SK-N-SH (cell line): ENCODE measurements at regions not wholly inside any gene's neighbourhood (a gene's known extent, or its start where the extent isn't known, plus 50 kb on each side); places are given as distances from the start of the nearest gene placed in this dataset.

Experiments
- CTCF ChIA-PET: fragments of 300-600, 350-600 bp; formaldehyde crosslinking; extraction: SDS; loops from one replicate; lab custom pipeline; 2021; lab: Yijun Ruan, JAX
- POLR2A ChIA-PET: fragments of 350-600 bp; sonication (Branson Sonifier 250); formaldehyde crosslinking; extraction: SDS; loops from one replicate; lab custom pipeline; 2020; ENCODE audit warnings: antibody characterized with exemption, inconsistent platforms; lab: Yijun Ruan, JAX
- DNase-seq: peaks from one replicate; pipeline ENCODE4 v3.0.0; 2012
- H2AFZ ChIP-seq: fragments of 200-600 bp; sonication (generic); 2 replicates; pipeline ENCODE4 v1.8.1; 2016; ENCODE audit warnings: antibody characterized with exemption, mild to moderate bottlenecking, low read depth
- H3F3A ChIP-seq: fragments of 200-600 bp; sonication (generic); replicated peaks from 2 replicates; pipeline ENCODE3; 2016; ENCODE audit warnings: antibody characterized with exemption, mild to moderate bottlenecking; ENCODE audit not compliant: insufficient read depth
- H3K27ac ChIP-seq, 2 experiments: fragments of 200-500 bp in 1 of 2; fragments of 200-600 bp in 1 of 2; sonication (Bioruptor generic) in 1 of 2; sonication (generic), shearing (Covaris generic) in 1 of 2; 2 replicates each; pipeline versions ENCODE4 v1.5.1 to v1.6.1; 2014 to 2016; ENCODE audit warnings: low read depth in 2 of 2, inconsistent platforms in 1 of 2, low read length in 1 of 2, mild to moderate bottlenecking in 1 of 2, mixed read lengths in 1 of 2
- H3K27me3 ChIP-seq: fragments of 200-600 bp; sonication (generic), shearing (Covaris generic); 2 replicates; pipeline ENCODE4 v1.6.1; 2016; ENCODE audit warnings: mixed run types; ENCODE audit not compliant: insufficient read depth
- H3K36me3 ChIP-seq, 2 experiments: fragments of 200-500 bp in 1 of 2; fragments of 200-600 bp in 1 of 2; sonication (Bioruptor generic) in 1 of 2; sonication (generic) in 1 of 2; replicated peaks in 1 of 2; 2 replicates each; pipeline versions ENCODE3 to v1.5.1; 2014 to 2016; ENCODE audit warnings: low read length in 1 of 2, mild to moderate bottlenecking in 1 of 2; ENCODE audit not compliant: insufficient read depth in 2 of 2, control insufficient read depth in 1 of 2
- H3K4me1 ChIP-seq, 2 experiments: fragments of 200-500 bp in 1 of 2; fragments of 200-600 bp in 1 of 2; sonication (Bioruptor generic) in 1 of 2; sonication (generic), shearing (Covaris generic) in 1 of 2; 2 replicates each; pipeline versions ENCODE4 v1.5.1 to v1.6.1; 2014 to 2016; ENCODE audit warnings: low read depth in 1 of 2, low read length in 1 of 2, mixed run types in 1 of 2; ENCODE audit not compliant: insufficient read depth in 2 of 2, control insufficient read depth in 1 of 2
- H3K4me2 ChIP-seq: fragments of 200-600 bp; sonication (generic), shearing (Covaris generic); 2 replicates; pipeline ENCODE4 v1.6.1; 2017; ENCODE audit warnings: mixed run types
- H3K4me3 ChIP-seq, 2 experiments: fragments of 200-500 bp in 1 of 2; fragments of 200-600 bp in 1 of 2; sonication (Bioruptor generic) in 1 of 2; sonication (generic), shearing (Covaris generic) in 1 of 2; 2 replicates each; pipeline versions ENCODE4 v1.5.1 to v1.8.1; 2014 to 2016; ENCODE audit warnings: low read depth in 2 of 2, inconsistent platforms in 1 of 2, low read length in 1 of 2, mild to moderate bottlenecking in 1 of 2, mixed read lengths in 1 of 2, moderate library complexity in 1 of 2
- H3K79me2 ChIP-seq: fragments of 200-600 bp; sonication (generic); 2 replicates; pipeline ENCODE4 v1.8.1; 2017; ENCODE audit warnings: mild to moderate bottlenecking; ENCODE audit not compliant: insufficient read depth
- H3K9ac ChIP-seq: fragments of 200-600 bp; sonication (generic); 2 replicates; pipeline ENCODE4 v1.6.1; 2017; ENCODE audit warnings: mixed run types
- H3K9me2 ChIP-seq: fragments of 200-600 bp; sonication (generic); 2 replicates; pipeline ENCODE4 v1.6.1; 2017; ENCODE audit warnings: mixed run types
- H3K9me3 ChIP-seq: fragments of 200-600 bp; sonication (generic); 2 replicates; pipeline ENCODE4 v1.6.1; 2017; ENCODE audit warnings: mixed run types, mild to moderate bottlenecking, moderate library complexity
- H4K20me1 ChIP-seq: fragments of 200-600 bp; sonication (generic); 2 replicates; pipeline ENCODE4 v1.6.1; 2017; ENCODE audit warnings: mild to moderate bottlenecking, mixed run types; ENCODE audit not compliant: insufficient read depth
- CHD2 ChIP-seq: fragments of 150-350 bp; IDR thresholded peaks from 2 replicates; pipeline ENCODE4 v1.6.1; 2018; ENCODE audit warnings: low read length; ENCODE audit not compliant: partially characterized antibody
- ELF1 ChIP-seq: IDR thresholded peaks from 2 replicates; pipeline ENCODE4 v1.4.0; 2012
- EP300 ChIP-seq, 2 experiments: IDR thresholded peaks; 2 replicates each; pipeline versions ENCODE4 v1.4.0 to v1.6.1; 2012; ENCODE audit warnings: borderline replicate concordance in 1 of 2, low read depth in 1 of 2, low read length in 1 of 2
- FOSL2 ChIP-seq: IDR thresholded peaks from 2 replicates; pipeline ENCODE4 v1.4.0; 2012; ENCODE audit warnings: low read depth, mild to moderate bottlenecking, moderate library complexity, borderline replicate concordance
- FOXJ3 ChIP-seq: sonication (generic); formaldehyde crosslinking; IDR thresholded peaks from 2 replicates; pipeline ENCODE4 v1.5.1; 2020; ENCODE audit warnings: mild to moderate bottlenecking, missing genetic modification reagents
- GATA2 ChIP-seq: sonication (generic); formaldehyde crosslinking; IDR thresholded peaks from 2 replicates; pipeline ENCODE4 v1.5.0; 2020; ENCODE audit warnings: mild to moderate bottlenecking, missing genetic modification reagents
- JUND ChIP-seq: IDR thresholded peaks from 2 replicates; pipeline ENCODE4 v1.4.0; 2012
- MAX ChIP-seq: IDR thresholded peaks from 2 replicates; pipeline ENCODE4 v1.4.0; 2012; ENCODE audit warnings: low read depth
- MEF2A ChIP-seq: IDR thresholded peaks from 2 replicates; pipeline ENCODE4 v1.4.0; 2012; ENCODE audit warnings: low read depth, borderline replicate concordance
- MXI1 ChIP-seq: IDR thresholded peaks from 2 replicates; pipeline ENCODE4 v1.6.1; 2012; ENCODE audit warnings: mild to moderate bottlenecking, low read depth, low read length, improper control_type of control experiment
- RAD21 ChIP-seq: IDR thresholded peaks from 2 replicates; pipeline ENCODE4 v1.6.1; 2012; ENCODE audit warnings: mild to moderate bottlenecking, low read length
- RCOR1 ChIP-seq: fragments of 150-350 bp; IDR thresholded peaks from 2 replicates; pipeline ENCODE4 v1.6.1; 2017; ENCODE audit warnings: antibody characterized with exemption, low read length
- REST ChIP-seq: IDR thresholded peaks from 2 replicates; pipeline ENCODE4 v1.6.1; 2012; ENCODE audit warnings: mild to moderate bottlenecking, low read depth, low read length, moderate library complexity
- RXRA ChIP-seq: IDR thresholded peaks from 2 replicates; pipeline ENCODE4 v1.4.0; 2012; ENCODE audit warnings: low read depth, mild to moderate bottlenecking, borderline replicate concordance
- SIN3A ChIP-seq: IDR thresholded peaks from 2 replicates; pipeline ENCODE4 v1.6.1; 2012; ENCODE audit warnings: low read depth, mild to moderate bottlenecking, low read length, moderate library complexity, borderline replicate concordance
- SMC3 ChIP-seq: IDR thresholded peaks from 2 replicates; pipeline ENCODE4 v1.6.1; 2012; ENCODE audit warnings: low read depth, low read length, improper control_type of control experiment
- TAF1 ChIP-seq: IDR thresholded peaks from 2 replicates; pipeline ENCODE4 v1.6.1; 2012; ENCODE audit warnings: low read depth, mild to moderate bottlenecking, low read length, moderate library complexity, borderline replicate concordance
- TCF12 ChIP-seq: IDR thresholded peaks from 2 replicates; pipeline ENCODE4 v1.4.0; 2012
- WGBS: methylation state at CpG from one replicate; pipeline ENCODE4 v1.1.6; 2017; ENCODE audit warnings: low lambda C conversion rate; 5-methylcytosine and 5-hydroxymethylcytosine counted together

- TF ChIP-seq FOXJ3 (CRISPR knock-in tag) (no peak), FOSL2 (no peak), REST (no peak)
These were observed 234.9 kb upstream of the MCHR2 start (continued) for GRCh38 chr6:100228834-100229441.

- peak overlapping the region; percentile 96; the same call in 1 of the 2 replicates for H2AFZ ChIP-seq
- no peaks in the 10 kb centered on the region for H3K9me2 ChIP-seq
- H3K9me3 ChIP-seq = no peaks in the 10 kb centered on the region
- H3K4me2 ChIP-seq = peak overlapping the region; percentile 73; the same call in 1 of the 2 replicates
- H3K79me2 ChIP-seq = no peaks in the 10 kb centered on the region
- WGBS = 24% methylated on average over 8 of the region's 8 CpGs
- TF ChIP-seq MXI1 (no peak), JUND (no peak), EP300 (IDR thresholded peaks at IDR 0.05; ENCODE audit: borderline replicate concordance in 1 of 2, low read depth in 1 of 2, low read length in 1 of 2) (no peak), MEF2A (no peak), TAF1 (no peak), CHD2 (no peak), MAX (no peak), TCF12 (no peak), SIN3A (no peak), RXRA (no peak), ELF1 (no peak), GATA2 (CRISPR knock-in tag) (no peak), RAD21 (no peak), RCOR1 (no peak), SMC3 (no peak), FOXJ3 (CRISPR knock-in tag) (no peak)
- no peak overlapping the region for H3K27ac ChIP-seq
- no peaks in the 10 kb centered on the region for H3K36me3 ChIP-seq
- H3F3A ChIP-seq = peaks cover 14% of the 10 kb centered on the region
- H3K27me3 ChIP-seq = no peaks in the 10 kb centered on the region
- H3K4me1 ChIP-seq = peaks cover 0 to 5% of the 10 kb centered on the region in 2 experiments; a peak in 3 of 4 replicates
- peak overlapping the region; percentile 18 to 42; a peak in 2 of 4 replicates for H3K4me3 ChIP-seq
- ChIA-PET CTCF (interaction anchor here (1.2 to 1.4 kb wide), 2 partner anchors 13 to 65 kb away, joined by 3 to 4 read pairs; no protein-coding TSS in a partner anchor), POLR2A (no interaction called here)
- peak overlapping the region; percentile 69; the same call in 1 of the 2 replicates for H3K9ac ChIP-seq
- DNase-seq = no peak
- no peaks in the 10 kb centered on the region for H4K20me1 ChIP-seq
These were observed 234.4 kb upstream of the MCHR2 start for GRCh38 chr6:100228437-100228833.
